ENCODE measurements at regions not wholly inside any gene's neighbourhood (a gene's known extent, or its start where the extent isn't known, plus 50 kb on each side); places are given as distances from the start of the nearest gene placed in this dataset.

- Histone ChIP-seq H3K27ac (no peak overlapping the region), H3K36me3 (no peaks in the 10 kb centered on the region), H3K27me3 (replicated peaks; ENCODE audit: insufficient read depth) (no peaks in the 10 kb centered on the region), H3K9me3 (no peaks in the 10 kb centered on the region), H3K4me1 (replicated peaks) (no peaks in the 10 kb centered on the region), H3K4me3 (no peak overlapping the region)
- intact Hi-C loops (cut with DNase I): no loop called here
- no peak for DNase-seq (ENCODE audit: low spot score)
- TF ChIP-seq POLR2A (IDR thresholded peaks at IDR 0.05) (no peak), CTCF (IDR thresholded peaks at IDR 0.05) (no peak)
- WGBS: 94% methylated on average over 4 of the region's 4 CpGs
These were observed 130.4 kb upstream of the PARP11 start for GRCh38 chr12:4003576-4003975.

- H3K27me3 ChIP-seq (replicated peaks; ENCODE audit: insufficient read depth): no peaks in the 10 kb centered on the region
- intact Hi-C loops (cut with DNase I): no loop called here
- H3K27ac ChIP-seq: no peak overlapping the region
- no peak overlapping the region for H3K4me3 ChIP-seq
- H3K4me1 ChIP-seq (replicated peaks): no peaks in the 10 kb centered on the region
- DNase-seq (ENCODE audit: low spot score): no peak
- H3K36me3 ChIP-seq: no peaks in the 10 kb centered on the region
- TF ChIP-seq CTCF (IDR thresholded peaks at IDR 0.05): no peak
- no peak for TF ChIP-seq POLR2A (IDR thresholded peaks at IDR 0.05)
- no peak for TF ChIP-seq POLR2AphosphoS5 (IDR thresholded peaks at IDR 0.05)
- H3K9me3 ChIP-seq: no peaks in the 10 kb centered on the region
- 50% methylated on average over 2 of the region's 2 CpGs for WGBS
These were observed 129.4 kb upstream of the PARP11 start for GRCh38 chr12:4002601-4003000.

GRCh38 chr12:4001841-4002240 is 128.6 kb upstream of the PARP11 start:
- Histone ChIP-seq H3K36me3 (no peaks in the 10 kb centered on the region), H3K4me1 (replicated peaks) (no peaks in the 10 kb centered on the region), H3K27me3 (replicated peaks; ENCODE audit: insufficient read depth) (no peaks in the 10 kb centered on the region), H3K9me3 (no peaks in the 10 kb centered on the region), H3K27ac (no peak overlapping the region), H3K4me3 (no peak overlapping the region)
- TF ChIP-seq POLR2A (IDR thresholded peaks at IDR 0.05): no peak
- no peak for TF ChIP-seq CTCF (IDR thresholded peaks at IDR 0.05)
- no peak for TF ChIP-seq POLR2AphosphoS5 (IDR thresholded peaks at IDR 0.05)
- 27% methylated on average over 3 of the region's 3 CpGs for WGBS
- DNase-seq (ENCODE audit: low spot score): no peak
- intact Hi-C loops (cut with DNase I): no loop called here

GRCh38 chr12:4001031-4001430 is 127.8 kb upstream of the PARP11 start:
- H3K27ac ChIP-seq: no peak overlapping the region
- H3K36me3 ChIP-seq: no peaks in the 10 kb centered on the region
- no peaks in the 10 kb centered on the region for H3K9me3 ChIP-seq
- no peaks in the 10 kb centered on the region for H3K4me1 ChIP-seq (replicated peaks)
- H3K27me3 ChIP-seq (replicated peaks; ENCODE audit: insufficient read depth): no peaks in the 10 kb centered on the region
- intact Hi-C loops (cut with DNase I): no loop called here
- TF ChIP-seq CTCF (IDR thresholded peaks at IDR 0.05): no peak
- no peak for TF ChIP-seq POLR2AphosphoS5 (IDR thresholded peaks at IDR 0.05)
- no peak for TF ChIP-seq POLR2A (IDR thresholded peaks at IDR 0.05)
- no peak for DNase-seq (ENCODE audit: low spot score)
- H3K4me3 ChIP-seq: no peak overlapping the region

GRCh38 chr12:3999904-4000303 is 126.7 kb upstream of the PARP11 start:
- no peak overlapping the region for H3K4me3 ChIP-seq
- no peak overlapping the region for H3K27ac ChIP-seq

More at GRCh38 chr12:3999904-4000303, 126.7 kb upstream of the PARP11 start:
- H3K27me3 ChIP-seq (replicated peaks; ENCODE audit: insufficient read depth): no peaks in the 10 kb centered on the region
- intact Hi-C loops (cut with DNase I): loop anchor here (5.0 kb wide), 1 partner anchor 277 kb away; no protein-coding TSS in a partner anchor
- no peak for TF ChIP-seq CTCF (IDR thresholded peaks at IDR 0.05)
- no peak for TF ChIP-seq POLR2A (IDR thresholded peaks at IDR 0.05)
- no peak for TF ChIP-seq POLR2AphosphoS5 (IDR thresholded peaks at IDR 0.05)
- no peaks in the 10 kb centered on the region for H3K4me1 ChIP-seq (replicated peaks)
- H3K9me3 ChIP-seq: no peaks in the 10 kb centered on the region
- WGBS: 89% methylated on average over 8 of the region's 8 CpGs
- DNase-seq (ENCODE audit: low spot score): no peak
- H3K36me3 ChIP-seq: no peaks in the 10 kb centered on the region
